Ishikawa (cell line): ENCODE measurements at regions not wholly inside any gene's neighbourhood (a gene's known extent, or its start where the extent isn't known, plus 50 kb on each side); places are given as distances from the start of the nearest gene placed in this dataset.

Experiments
- CEBPB ChIP-seq: IDR thresholded peaks from 2 replicates; pipeline ENCODE4 v1.6.1; 2012
- CREB1 ChIP-seq: IDR thresholded peaks from 2 replicates; pipeline ENCODE4 v1.6.1; 2012; ENCODE audit warnings: low read depth
- EGR1 ChIP-seq: IDR thresholded peaks from 2 replicates; pipeline ENCODE4 v1.6.1; 2012
- EP300 ChIP-seq: IDR thresholded peaks from 2 replicates; pipeline ENCODE4 v1.6.1; 2012; ENCODE audit warnings: borderline replicate concordance
- MAX ChIP-seq: IDR thresholded peaks from 2 replicates; pipeline ENCODE4 v1.6.1; 2012
- NFIC ChIP-seq: IDR thresholded peaks from 2 replicates; pipeline ENCODE4 v1.6.1; 2012
- RAD21 ChIP-seq: IDR thresholded peaks from 2 replicates; pipeline ENCODE4 v1.6.1; 2012; ENCODE audit warnings: low read depth
- TAF1 ChIP-seq: IDR thresholded peaks from 2 replicates; pipeline ENCODE4 v1.6.1; 2012; ENCODE audit warnings: low read depth, mild to moderate bottlenecking
- TCF12 ChIP-seq: IDR thresholded peaks from 2 replicates; pipeline ENCODE4 v1.6.1; 2012; ENCODE audit warnings: low read depth
- TEAD4 ChIP-seq: IDR thresholded peaks from 2 replicates; pipeline ENCODE4 v1.6.1; 2012
- ZBTB7A ChIP-seq: IDR thresholded peaks from 2 replicates; pipeline ENCODE4 v1.6.1; 2012; ENCODE audit warnings: low read depth
- TF ChIP-seq, protein P1 (sequence below): IDR thresholded peaks from 2 replicates; pipeline ENCODE4 v1.6.1; 2012; ENCODE audit warnings: low read depth, mild to moderate bottlenecking

- no peak for TF ChIP-seq CEBPB
- TF ChIP-seq, protein P1, sequence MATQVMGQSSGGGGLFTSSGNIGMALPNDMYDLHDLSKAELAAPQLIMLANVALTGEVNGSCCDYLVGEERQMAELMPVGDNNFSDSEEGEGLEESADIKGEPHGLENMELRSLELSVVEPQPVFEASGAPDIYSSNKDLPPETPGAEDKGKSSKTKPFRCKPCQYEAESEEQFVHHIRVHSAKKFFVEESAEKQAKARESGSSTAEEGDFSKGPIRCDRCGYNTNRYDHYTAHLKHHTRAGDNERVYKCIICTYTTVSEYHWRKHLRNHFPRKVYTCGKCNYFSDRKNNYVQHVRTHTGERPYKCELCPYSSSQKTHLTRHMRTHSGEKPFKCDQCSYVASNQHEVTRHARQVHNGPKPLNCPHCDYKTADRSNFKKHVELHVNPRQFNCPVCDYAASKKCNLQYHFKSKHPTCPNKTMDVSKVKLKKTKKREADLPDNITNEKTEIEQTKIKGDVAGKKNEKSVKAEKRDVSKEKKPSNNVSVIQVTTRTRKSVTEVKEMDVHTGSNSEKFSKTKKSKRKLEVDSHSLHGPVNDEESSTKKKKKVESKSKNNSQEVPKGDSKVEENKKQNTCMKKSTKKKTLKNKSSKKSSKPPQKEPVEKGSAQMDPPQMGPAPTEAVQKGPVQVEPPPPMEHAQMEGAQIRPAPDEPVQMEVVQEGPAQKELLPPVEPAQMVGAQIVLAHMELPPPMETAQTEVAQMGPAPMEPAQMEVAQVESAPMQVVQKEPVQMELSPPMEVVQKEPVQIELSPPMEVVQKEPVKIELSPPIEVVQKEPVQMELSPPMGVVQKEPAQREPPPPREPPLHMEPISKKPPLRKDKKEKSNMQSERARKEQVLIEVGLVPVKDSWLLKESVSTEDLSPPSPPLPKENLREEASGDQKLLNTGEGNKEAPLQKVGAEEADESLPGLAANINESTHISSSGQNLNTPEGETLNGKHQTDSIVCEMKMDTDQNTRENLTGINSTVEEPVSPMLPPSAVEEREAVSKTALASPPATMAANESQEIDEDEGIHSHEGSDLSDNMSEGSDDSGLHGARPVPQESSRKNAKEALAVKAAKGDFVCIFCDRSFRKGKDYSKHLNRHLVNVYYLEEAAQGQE = no peak
- no peak for TF ChIP-seq EP300
- TF ChIP-seq MAX = no peak
- no peak for TF ChIP-seq TAF1
- TF ChIP-seq RAD21 = no peak
- TF ChIP-seq TEAD4 = no peak
- TF ChIP-seq EGR1 = no peak
- TF ChIP-seq NFIC = no peak
- TF ChIP-seq TCF12 = no peak
- no peak for TF ChIP-seq CREB1
- TF ChIP-seq ZBTB7A = no peak
Observed at GRCh38 chr2:11949732-11950523, 203.5 kb downstream of the LPIN1 start.
